HepG2 (cell line): ENCODE measurements at regions not wholly inside any gene's neighbourhood (a gene's known extent, or its start where the extent isn't known, plus 50 kb on each side); places are given as distances from the start of the nearest gene placed in this dataset.
A peak's percentile ranks its signal among the peaks of the same experiment; 100 is the strongest.

Source experiments
- ATAC-seq: fragments of 200-7000 bp; cut with Tn5 transposase; 3 replicates; pipeline ENCODE4 v1.9.1; 2020; ENCODE audit warnings: mild to moderate bottlenecking, moderate library complexity
- BruUV-seq: library from RNA; stranded (reverse); fragments of 400-500 nt; replicated peaks from 2 replicates; lab custom pipeline; 2021; lab: Mats Ljungman, UMichigan
- CTCF ChIA-PET: fragments of 300-600 bp; formaldehyde crosslinking; extraction: SDS; loops from one replicate; lab custom pipeline; 2021; ENCODE audit warnings: low total read pairs, inconsistent platforms, low intra/inter-chr PET ratio; lab: Yijun Ruan, JAX
- POLR2A ChIA-PET: fragments of 350-600 bp; sonication (Branson Sonifier 250); formaldehyde crosslinking; loops from one replicate; lab custom pipeline; 2020; ENCODE audit warnings: antibody characterized with exemption, inconsistent platforms; lab: Yijun Ruan, JAX
- DNase-seq: peaks from one replicate; pipeline ENCODE4 v3.0.0-alpha.2; 2015; ENCODE audit warnings: low spot score
- FAIRE-seq: peaks from 3 replicates; lab custom pipeline; 2011; peaks lifted over from hg19 to GRCh38; lab: Jason Lieb, UNC
- H2AFZ ChIP-seq: one replicate; pipeline ENCODE4 v1.6.1; 2011; ENCODE audit warnings: low read length, inconsistent platforms
- H3K27ac ChIP-seq: fragments of 300-600 bp; 3 replicates; pipeline ENCODE4 v1.8.0; 2011; ENCODE audit warnings: mixed run types, mild to moderate bottlenecking, mixed read lengths, low read length, inconsistent platforms; ENCODE audit not compliant: insufficient read depth; ENCODE audit errors: extremely low read length
- H3K27me3 ChIP-seq, 2 experiments: fragments of 200-600 bp in 1 of 2; 2 replicates in 1 of 2; 3 replicates in 1 of 2; pipeline versions ENCODE4 v1.6.0 to v1.8.0; 2011; ENCODE audit warnings: low read length in 2 of 2, mild to moderate bottlenecking in 2 of 2, moderate library complexity in 2 of 2, inconsistent platforms in 1 of 2; ENCODE audit not compliant: insufficient read depth in 2 of 2, control insufficient read depth in 1 of 2
- H3K36me3 ChIP-seq, 2 experiments: fragments of 200-600 bp in 1 of 2; replicated peaks in 1 of 2; 2 replicates in 1 of 2; 3 replicates in 1 of 2; pipeline versions ENCODE4 v1.5.1 to v1.8.0; 2011; ENCODE audit warnings: low read length in 2 of 2, inconsistent platforms in 1 of 2; ENCODE audit not compliant: insufficient read depth in 2 of 2, control insufficient read depth in 1 of 2
- H3K4me1 ChIP-seq: 2 replicates; pipeline ENCODE4 v1.5.1; 2012; ENCODE audit warnings: low read length, inconsistent platforms; ENCODE audit not compliant: insufficient read depth
- H3K4me2 ChIP-seq: 2 replicates; pipeline ENCODE4 v1.6.0; 2011; ENCODE audit warnings: low read depth, low read length, inconsistent platforms
- H3K4me3 ChIP-seq, 3 experiments: fragments of 200-600 bp in 1 of 3; sonication (generic), shearing (Covaris generic) in 1 of 3; replicated peaks in 1 of 3; 2 replicates each; pipeline ENCODE4 v1.5.1; 2011 to 2016; ENCODE audit warnings: low read length in 3 of 3, inconsistent platforms in 2 of 3, low read depth in 2 of 3, mild to moderate bottlenecking in 2 of 3, control low read depth in 1 of 3, mixed read lengths in 1 of 3; ENCODE audit not compliant: insufficient read depth in 1 of 3
- H3K79me2 ChIP-seq: one replicate; pipeline ENCODE4 v1.6.1; 2011; ENCODE audit warnings: low read length, inconsistent platforms; ENCODE audit not compliant: insufficient read depth
- H3K9ac ChIP-seq: 2 replicates; pipeline ENCODE4 v1.6.0; 2011; ENCODE audit warnings: mild to moderate bottlenecking, low read depth, low read length, inconsistent platforms; ENCODE audit not compliant: insufficient read depth
- H3K9me3 ChIP-seq: 2 replicates; pipeline ENCODE4 v1.5.1; 2012; ENCODE audit warnings: mild to moderate bottlenecking, low read length
- H4K20me1 ChIP-seq: 2 replicates; pipeline ENCODE4 v1.6.0; 2011; ENCODE audit warnings: inconsistent platforms, mild to moderate bottlenecking, low read length, moderate library complexity; ENCODE audit not compliant: insufficient read depth
- CENPBD1 ChIP-seq: sonication (generic); formaldehyde crosslinking; IDR thresholded peaks from 2 replicates; pipeline ENCODE4 v1.8.0; 2022; ENCODE audit warnings: missing genetic modification reagents, low read depth, mild to moderate bottlenecking, borderline replicate concordance
- CENPX ChIP-seq: sonication (generic); formaldehyde crosslinking; IDR thresholded peaks from 2 replicates; pipeline ENCODE4 v1.9.0; 2021; ENCODE audit warnings: mild to moderate bottlenecking, missing genetic modification reagents, moderate library complexity
- DMAP1 ChIP-seq: IDR thresholded peaks from 2 replicates; pipeline ENCODE4 v1.6.1; 2016
- DR1 ChIP-seq: sonication (generic); formaldehyde crosslinking; IDR thresholded peaks from 2 replicates; pipeline ENCODE4 v1.8.0; 2021; ENCODE audit warnings: mild to moderate bottlenecking, missing genetic modification reagents, inconsistent platforms
- HIVEP1 ChIP-seq: sonication (generic); formaldehyde crosslinking; IDR thresholded peaks from 2 replicates; pipeline ENCODE4 v1.4.0; 2020; ENCODE audit warnings: mild to moderate bottlenecking, missing genetic modification reagents
- HMGXB4 ChIP-seq, 2 experiments: sonication (generic) in 1 of 2; formaldehyde crosslinking in 1 of 2; IDR thresholded peaks; 2 replicates each; pipeline versions ENCODE4 v1.4.0 to v1.6.1; 2018 to 2020; ENCODE audit warnings: missing genetic modification reagents in 2 of 2, borderline replicate concordance in 1 of 2, low read depth in 1 of 2, mild to moderate bottlenecking in 1 of 2, missing biosample characterization in 1 of 2
- KLF6 ChIP-seq: IDR thresholded peaks from 2 replicates; pipeline ENCODE4 v1.8.0; 2016; ENCODE audit warnings: missing biosample characterization, missing genetic modification reagents
- MAFF ChIP-seq: IDR thresholded peaks from 2 replicates; pipeline ENCODE4 v1.6.1; 2011; ENCODE audit warnings: low read depth, low read length, improper control_type of control experiment
- MAFK ChIP-seq, 2 experiments: IDR thresholded peaks in 1 of 2; conservative IDR thresholded peaks in 1 of 2; 2 replicates each; pipeline ENCODE4 v1.6.1; 2011; ENCODE audit warnings: improper control_type of control experiment in 2 of 2, low read length in 2 of 2
- MTERF4 ChIP-seq: sonication (generic); formaldehyde crosslinking; IDR thresholded peaks from 2 replicates; pipeline ENCODE4 v1.8.0; 2023; ENCODE audit warnings: mild to moderate bottlenecking, missing genetic modification reagents
- NCOR1 ChIP-seq: fragments of 200-600 bp; sonication (generic); IDR thresholded peaks from 2 replicates; pipeline ENCODE4 v1.7.0; 2017; ENCODE audit warnings: antibody characterized with exemption, low read length, borderline replicate concordance
- NPAS2 ChIP-seq: sonication (generic); formaldehyde crosslinking; IDR thresholded peaks from 2 replicates; pipeline ENCODE4 v1.8.0; 2022; ENCODE audit warnings: mild to moderate bottlenecking, missing genetic modification reagents, borderline replicate concordance
- NR2C2 ChIP-seq: sonication (generic); formaldehyde crosslinking; IDR thresholded peaks from 2 replicates; pipeline ENCODE4 v1.4.0; 2020; ENCODE audit warnings: missing genetic modification reagents, mild to moderate bottlenecking, moderate library complexity, borderline replicate concordance
- POLR2AphosphoS5 ChIP-seq: IDR thresholded peaks from 2 replicates; pipeline ENCODE4 v1.6.1; 2012; ENCODE audit warnings: low read depth, low read length
- ZBTB38 ChIP-seq: sonication (generic); formaldehyde crosslinking; IDR thresholded peaks from 2 replicates; pipeline ENCODE4 v1.5.1; 2020; ENCODE audit warnings: mild to moderate bottlenecking, missing genetic modification reagents
- ZNF562 ChIP-seq: sonication (generic); formaldehyde crosslinking; IDR thresholded peaks from 2 replicates; pipeline ENCODE4 v1.8.0; 2022; ENCODE audit warnings: missing genetic modification reagents, borderline replicate concordance
- WGBS: methylation state at CpG from one replicate; pipeline ENCODE4 v1.1.6; 2017; ENCODE audit warnings: low lambda C conversion rate; 5-methylcytosine and 5-hydroxymethylcytosine counted together
- in situ Hi-C: cut with HindIII; loops from 2 replicates; pipeline ENCODE4 v1.10.0; 2017; ENCODE audit warnings: low pct_unique_long_range_greater_than_20kb; ENCODE audit not compliant: extremely low pct_ligation_motif_present
- intact Hi-C: fragments of 100-400 bp; cut with micrococcal nuclease; formaldehyde crosslinking; loops from one replicate; pipeline ENCODE4 v1.10.0; 2022; ENCODE audit not compliant: unreplicated experiment

- no peaks in the 10 kb centered on the region for H3K27me3 ChIP-seq
- H3K9me3 ChIP-seq, result no peaks in the 10 kb centered on the region
- H3K4me2 ChIP-seq, result no peak overlapping the region
- BruUV-seq, result no TSS peak
- H3K36me3 ChIP-seq, result no peaks in the 10 kb centered on the region
- H3K79me2 ChIP-seq, result no peaks in the 10 kb centered on the region
- intact Hi-C loops (no loop called here), in situ Hi-C loops (no loop called here)
- no peak overlapping the region for H3K27ac ChIP-seq
- TF ChIP-seq NPAS2 (no peak), MAFK (conservative IDR thresholded peaks at IDR 0.05 in 1 of 2, IDR thresholded peaks at IDR 0.05 in 1 of 2; ENCODE audit: low read length in 2 of 2) (peak; percentile 58 to 84; a peak in 3 of 4 replicates), MAFF (peak; percentile 72), NCOR1 (no peak), KLF6 (CRISPR knock-in tag) (no peak)
- DNase-seq, result no peak
- CTCF ChIA-PET, result no interaction called here
- no peak overlapping the region for H3K4me3 ChIP-seq
- no peak for FAIRE-seq
- H3K9ac ChIP-seq, result no peak overlapping the region
- POLR2A ChIA-PET, result no interaction called here
- no peaks in the 10 kb centered on the region for H4K20me1 ChIP-seq
- ATAC-seq, result no peak
- H3K4me1 ChIP-seq, result no peaks in the 10 kb centered on the region
- H2AFZ ChIP-seq, result no peak overlapping the region
Measured at GRCh38 chr3:82196645-82197044, 435.2 kb upstream of the GBE1 start.

GRCh38 chr3:82194870-82195269 is 433.4 kb upstream of the GBE1 start:
- no peak overlapping the region for H2AFZ ChIP-seq

More at GRCh38 chr3:82194870-82195269, 433.4 kb upstream of the GBE1 start:
- no TSS peak for BruUV-seq
- TF ChIP-seq ZNF562, result no peak
- no peak for TF ChIP-seq DMAP1 (CRISPR knock-in tag)
- no peak for TF ChIP-seq DR1
- no peak for TF ChIP-seq CENPBD1 (CRISPR knock-in tag)
- TF ChIP-seq NR2C2 (CRISPR knock-in tag), result no peak
- no peak for TF ChIP-seq POLR2AphosphoS5
- no peak for TF ChIP-seq HMGXB4 (CRISPR knock-in tag; IDR thresholded peaks at IDR 0.05; ENCODE audit: borderline replicate concordance in 1 of 2, low read depth in 1 of 2)
- TF ChIP-seq CENPX (CRISPR knock-in tag), result no peak
- TF ChIP-seq ZBTB38 (CRISPR knock-in tag), result no peak
- no peak for TF ChIP-seq HIVEP1 (CRISPR knock-in tag)
- TF ChIP-seq MTERF4 (CRISPR knock-in tag), result no peak
- Histone ChIP-seq H3K9me3 (no peaks in the 10 kb centered on the region), H4K20me1 (no peaks in the 10 kb centered on the region), H3K4me1 (no peaks in the 10 kb centered on the region), H3K27ac (no peak overlapping the region), H3K36me3 (no peaks in the 10 kb centered on the region), H3K27me3 (no peaks in the 10 kb centered on the region), H3K4me3 (no peak overlapping the region), H3K79me2 (no peaks in the 10 kb centered on the region), H3K4me2 (no peak overlapping the region), H3K9ac (no peak overlapping the region)
- no peak for FAIRE-seq
- ChIA-PET CTCF (no interaction called here), POLR2A (no interaction called here)
- DNase-seq, result no peak
- WGBS, result 50% methylated on average over 2 of the region's 2 CpGs
- intact Hi-C loops, result no loop called here
- in situ Hi-C loops, result no loop called here
- ATAC-seq, result no peak
